Stimulated activated CD4-positive, alpha-beta T cell treated with anti-CD3 and anti-CD28 coated beads, Interleukin-15, amount 100 ng/mL, for 1 hour (primary cell): ENCODE measurements at regions not wholly inside any gene's neighbourhood (a gene's known extent, or its start where the extent isn't known, plus 50 kb on each side); places are given as distances from the start of the nearest gene placed in this dataset.
"Not testable (repeated sequence)": the region's sequence is repeated elsewhere in the genome, so short reads cannot be mapped to it uniquely, and the experiment has no call there.

Experiments used
- DNase-seq, 2 donors: peaks; one replicate each; pipeline ENCODE4 v3.0.0-alpha.2; 2020; ENCODE audit warnings: low read depth in 1 of 2, low spot score in 1 of 2

DNA sequence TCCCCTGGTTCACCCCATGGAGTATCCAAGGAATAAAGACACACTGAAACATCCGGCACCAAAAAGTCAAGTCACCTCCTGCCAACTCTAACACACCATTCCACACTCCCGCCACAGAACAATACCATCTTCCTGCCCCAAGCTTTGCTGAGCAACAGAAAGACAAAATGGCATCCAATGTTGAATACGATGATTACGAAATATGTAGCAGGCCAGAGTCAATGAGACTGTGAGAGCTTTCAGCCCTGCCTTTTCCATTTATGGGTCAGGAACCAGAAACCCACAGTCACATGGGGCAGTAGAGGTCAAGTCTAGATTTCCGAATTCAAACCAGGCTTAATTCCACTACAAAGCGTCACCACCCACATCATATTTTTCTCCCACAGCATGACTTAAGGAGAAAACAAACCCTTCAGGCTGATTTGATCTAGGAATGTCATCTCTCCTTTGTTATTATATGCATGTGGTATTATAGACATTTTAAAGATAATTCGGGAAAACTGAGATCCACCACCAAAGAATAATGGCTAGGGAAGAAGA is 249.8 kb downstream of the SETD4 start:
- DNase-seq: no peak

DNA sequence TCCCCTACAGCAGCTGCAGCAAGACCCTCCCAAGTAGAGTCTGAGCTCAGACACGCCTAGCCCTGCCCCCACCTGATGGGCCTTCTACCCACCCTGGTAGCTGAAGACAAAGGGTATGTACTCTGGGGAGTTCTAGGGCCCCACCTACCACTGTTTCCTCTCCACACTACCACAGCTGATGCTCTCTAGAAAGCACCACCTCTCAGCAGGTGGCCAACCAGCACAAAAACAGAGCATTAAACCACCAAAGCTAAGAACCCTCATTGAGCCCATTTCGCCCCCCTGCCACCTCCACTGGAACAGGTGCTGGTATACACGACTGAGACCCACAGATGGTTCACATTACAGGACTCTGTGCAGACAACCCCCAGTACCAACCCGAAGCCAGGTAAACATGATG is 258.9 kb downstream of the SETD4 start:
- DNase-seq: no peak

DNA sequence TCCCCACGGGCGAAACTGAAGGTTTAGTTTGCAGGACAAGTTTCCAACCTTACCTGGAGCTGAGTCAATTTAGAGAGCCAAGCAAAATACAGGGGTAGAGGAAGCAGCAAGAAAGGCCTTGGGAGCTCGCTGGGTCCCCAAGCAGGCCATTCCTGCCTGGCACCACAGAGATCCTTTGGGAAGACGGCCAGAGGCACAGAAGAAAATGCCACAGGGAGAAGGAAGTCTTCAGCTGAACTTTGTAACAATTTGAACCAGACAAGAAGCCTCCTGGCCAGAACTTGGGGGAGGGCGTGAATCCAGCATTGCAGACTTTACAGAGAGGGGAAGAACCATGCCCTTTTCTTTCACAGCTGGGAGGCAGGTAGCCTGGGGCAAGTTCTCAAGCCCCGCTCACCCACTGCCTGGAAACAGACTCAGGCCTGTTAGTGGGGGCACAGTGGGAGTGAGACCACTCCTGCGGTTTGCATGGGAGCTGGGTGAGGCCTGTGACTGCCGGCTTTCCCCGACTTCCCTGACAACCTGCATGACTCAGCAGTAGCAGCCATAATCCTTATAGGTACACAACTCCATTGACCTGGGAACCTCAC is 259.4 kb downstream of the SETD4 start:
- not testable (repeated sequence) for DNase-seq

- no peak for DNase-seq
These were observed 263.5 kb downstream of the SETD4 start for GRCh38 chr21:35796844-35797243.

GRCh38 chr21:35794527-35794926 is 265.8 kb downstream of the SETD4 start:
- DNase-seq: not testable (repeated sequence)

- DNase-seq: no peak
These were observed 267.6 kb downstream of the SETD4 start for GRCh38 chr21:35792569-35793305.

- DNase-seq: no peak
These were observed 268.6 kb downstream of the SETD4 start for GRCh38 chr21:35791541-35792325.

DNA sequence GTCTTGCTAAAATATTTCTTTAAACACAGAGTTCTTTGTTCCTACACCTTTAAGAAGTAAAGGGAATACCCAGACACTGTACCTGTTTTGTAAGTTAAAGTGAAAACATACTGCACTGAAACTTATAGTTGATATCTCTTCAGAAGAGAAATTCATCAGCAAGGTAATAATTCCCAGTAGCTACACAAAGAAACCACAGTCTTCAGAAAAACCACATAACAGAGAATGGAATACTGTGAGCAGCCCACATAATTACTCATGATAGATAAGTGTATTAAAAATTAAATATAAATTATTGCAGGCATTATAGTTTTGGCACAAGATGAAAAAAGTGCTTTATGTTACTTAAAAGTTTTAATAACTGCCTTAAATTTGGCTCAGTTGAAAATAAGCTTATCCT is 276.6 kb downstream of the SETD4 start:
- no peak for DNase-seq

- no peak for DNase-seq
These were observed 277.7 kb downstream of the SETD4 start for GRCh38 chr21:35782667-35783066.

DNA sequence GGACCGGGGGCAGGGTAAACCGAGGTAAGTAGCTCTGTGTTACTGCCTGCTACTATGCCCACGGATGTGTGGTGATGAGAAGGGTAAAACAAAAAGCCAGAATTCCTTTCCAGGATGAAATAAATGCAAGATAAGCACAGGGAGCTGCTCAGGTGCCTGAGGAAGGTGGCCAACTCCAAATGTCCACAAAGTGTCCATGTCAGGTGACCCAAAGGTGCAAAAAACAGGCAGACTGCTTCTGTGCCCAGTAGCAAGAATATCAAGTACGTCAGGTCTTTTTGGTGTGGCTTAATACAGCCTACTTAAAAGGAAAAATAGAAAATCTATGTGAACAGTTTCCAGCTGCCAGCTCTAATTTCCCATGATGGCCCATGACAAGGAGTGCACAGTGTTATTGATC is 279.3 kb downstream of the SETD4 start:
- no peak for DNase-seq

GRCh38 chr21:35779690-35780570 is 280.4 kb downstream of the SETD4 start:
- no peak for DNase-seq

DNA sequence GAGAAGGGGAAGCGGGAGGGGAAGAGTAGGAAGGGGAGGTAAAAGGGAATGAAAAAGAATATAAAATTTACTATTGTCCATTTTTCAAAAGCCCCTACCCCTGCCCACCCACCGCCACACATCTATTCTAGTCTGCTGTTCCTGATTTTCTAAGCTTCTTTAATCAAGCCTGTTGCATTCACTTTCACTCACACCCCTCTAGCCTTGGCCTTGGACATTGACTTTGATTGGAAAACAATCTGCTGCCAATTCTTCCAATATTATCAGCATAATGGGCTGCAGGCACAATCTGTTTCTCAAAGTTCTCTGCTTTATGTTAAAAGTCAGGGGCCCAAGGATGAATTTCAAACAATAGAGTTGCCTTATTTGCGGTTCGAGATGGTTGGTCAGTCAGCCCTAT is 281.2 kb downstream of the SETD4 start:
- DNase-seq: no peak

DNA sequence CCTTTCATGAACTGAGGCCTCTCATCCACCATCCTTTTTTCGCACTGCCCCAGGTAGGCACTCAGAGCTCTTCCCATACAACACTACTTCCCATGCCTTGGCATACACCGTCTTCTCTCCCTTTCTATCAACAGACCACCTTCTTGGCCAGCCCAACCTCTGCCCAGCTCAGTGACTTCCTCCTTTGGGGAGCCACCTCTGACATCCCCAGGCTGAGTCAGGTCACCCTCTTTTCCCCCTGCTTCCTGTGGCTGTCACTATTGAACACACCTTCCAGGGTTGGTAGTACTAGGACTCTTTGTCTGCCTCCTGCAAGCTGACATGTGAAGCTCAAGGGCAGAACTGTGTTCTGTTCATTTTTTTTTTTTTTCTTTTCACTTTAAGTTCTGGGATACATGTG is 283.2 kb downstream of the SETD4 start:
- no peak for DNase-seq

DNA sequence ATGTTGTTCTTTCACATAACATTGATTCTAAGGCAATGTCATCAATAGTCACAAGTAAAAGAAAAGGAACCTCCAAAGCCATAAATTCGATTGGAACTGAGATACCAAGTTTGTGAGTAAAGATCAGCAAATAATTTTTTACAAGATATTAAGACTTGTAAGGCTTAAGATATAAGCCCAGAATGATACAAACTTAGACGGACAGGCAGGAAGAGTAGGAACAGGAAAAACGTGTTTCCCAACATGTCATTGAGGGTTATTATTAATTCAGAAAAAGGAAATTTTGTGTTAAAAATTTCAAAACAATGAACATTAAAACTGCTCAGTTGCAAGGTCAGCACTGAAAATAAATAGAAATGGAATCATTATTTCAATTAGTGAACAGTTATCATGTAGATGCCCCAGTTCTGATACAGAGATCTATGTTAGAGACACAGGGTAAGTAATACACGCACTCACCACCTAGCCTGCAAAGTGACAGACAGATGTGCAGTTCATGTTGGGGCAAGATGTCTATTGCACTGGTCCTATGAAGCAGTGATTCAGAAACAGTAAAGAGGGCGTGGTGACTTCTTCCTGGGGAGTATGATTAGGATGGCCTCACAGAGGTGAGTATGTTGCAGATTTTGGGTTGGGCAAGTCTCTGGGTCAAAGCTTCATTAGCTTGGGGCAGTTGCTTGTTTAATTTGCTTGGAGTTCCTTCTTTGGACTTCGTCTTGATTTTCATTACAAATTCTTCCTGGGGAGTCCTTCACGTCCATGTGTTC is 284.4 kb downstream of the SETD4 start:
- DNase-seq: no peak

DNA sequence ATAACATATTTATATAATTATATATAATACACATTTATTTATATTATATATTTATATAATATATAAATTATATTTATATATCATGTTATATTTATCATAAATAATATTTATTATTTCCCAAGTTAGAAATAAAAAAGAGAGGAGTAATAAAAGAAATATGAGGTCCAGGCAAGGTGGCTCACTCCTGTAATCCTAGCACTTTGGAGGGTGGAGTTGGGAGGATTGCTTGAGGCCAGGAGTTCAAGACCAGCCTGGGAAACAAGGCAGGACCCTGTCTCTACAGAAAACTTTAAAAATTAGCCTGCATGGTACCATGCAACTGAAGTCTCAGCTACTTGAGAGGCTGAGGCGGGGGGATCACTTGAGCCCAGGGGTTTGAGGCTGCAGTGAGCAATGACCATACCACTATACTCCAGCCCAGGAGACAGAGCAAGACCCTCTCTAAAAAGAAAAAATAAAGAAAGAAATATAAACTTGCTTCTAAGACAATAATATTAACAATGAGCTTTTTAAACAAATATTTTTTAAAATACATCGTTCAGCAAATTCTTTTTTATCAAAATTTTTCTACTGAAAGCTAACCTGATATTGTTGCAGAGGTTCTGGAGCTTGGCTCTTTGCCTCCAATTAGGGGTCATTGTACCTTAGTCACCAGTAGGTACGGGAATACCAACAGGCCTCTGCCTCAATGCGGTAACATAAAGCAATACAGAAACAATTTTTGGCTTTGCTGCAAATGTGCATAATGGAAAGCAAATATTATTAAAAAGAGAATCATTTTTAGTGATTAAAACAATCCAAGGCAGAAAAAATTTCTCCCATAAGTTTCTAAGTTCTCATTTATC is 290.0 kb downstream of the SETD4 start:
- DNase-seq: no peak

- DNase-seq: no peak
These were observed 292.1 kb downstream of the SETD4 start for GRCh38 chr21:35768187-35768586.

GRCh38 chr21:35764586-35764985 is 295.7 kb downstream of the SETD4 start:
- no peak for DNase-seq

DNA sequence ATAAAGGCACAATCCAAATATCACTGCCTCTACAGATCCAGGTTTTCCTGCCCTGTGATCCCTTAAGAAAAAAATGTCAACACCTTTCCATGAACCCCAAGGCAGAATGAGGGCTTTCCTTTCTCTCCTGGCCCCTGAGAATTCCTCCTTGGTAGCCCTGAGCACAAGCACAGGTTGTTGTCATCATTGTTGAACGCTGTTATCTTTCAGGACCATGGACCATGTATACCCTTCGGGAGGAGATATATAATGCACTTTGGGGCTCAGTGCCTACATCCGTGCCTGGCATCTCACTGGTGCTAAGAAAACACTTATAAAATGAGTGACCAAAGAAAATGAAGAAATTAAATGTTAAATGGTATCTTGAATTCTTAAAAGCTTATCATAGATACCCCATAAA is 296.2 kb downstream of the SETD4 start:
- no peak for DNase-seq

DNA sequence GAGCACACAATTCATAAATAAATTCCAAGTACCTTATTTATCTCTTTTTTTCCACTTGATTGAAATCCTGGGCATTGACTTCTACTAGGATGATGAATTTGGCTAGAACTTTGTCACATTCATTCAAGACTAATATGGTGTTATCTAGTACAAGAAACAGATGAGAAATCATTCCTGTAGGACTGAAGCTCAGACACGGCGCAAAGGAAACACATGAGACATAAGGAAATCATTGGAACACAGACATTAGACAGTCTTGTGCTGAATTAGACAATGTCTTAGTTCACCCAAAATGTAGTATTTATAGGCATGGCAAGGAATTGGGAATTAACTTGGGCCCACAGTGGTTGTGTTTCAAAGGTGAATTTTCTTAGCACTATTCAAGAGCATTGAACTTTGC is 305.7 kb downstream of the SETD4 start:
- DNase-seq: no peak
